ENCODE measurements at regions not wholly inside any gene's neighbourhood (a gene's known extent, or its start where the extent isn't known, plus 50 kb on each side); places are given as distances from the start of the nearest gene placed in this dataset.

DNA sequence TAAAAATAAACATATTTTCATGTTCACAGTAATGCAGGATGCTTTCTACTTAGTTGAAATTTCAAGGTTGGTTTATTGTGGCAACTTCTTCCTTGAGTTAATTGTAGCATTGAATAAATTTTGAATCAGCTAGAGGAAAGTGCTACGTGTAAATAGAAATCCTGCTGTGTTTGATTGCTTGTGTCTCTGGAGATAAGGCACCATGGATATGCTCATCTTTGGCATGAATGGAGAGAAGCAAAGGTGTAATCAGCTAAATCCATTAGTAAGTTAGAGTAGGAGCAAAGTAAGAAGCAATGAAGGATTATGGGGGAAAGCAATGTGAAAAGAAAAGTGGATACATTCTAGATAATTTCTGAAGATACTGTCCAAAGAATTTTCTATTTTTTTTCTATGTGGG is 331.1 kb downstream of the PTPRC start:
- intact Hi-C loops (cut with DNase I; ENCODE audit: low total_unique reads) = no loop called here
- in situ Hi-C loops (cut with MboI; ENCODE audit: low sequenced_read_pairs in 4 of 4) = no loop called here
- Histone ChIP-seq H3K4me1 (no peaks in the 10 kb centered on the region), H3K9me3 (no peaks in the 10 kb centered on the region), H3K36me3 (no peaks in the 10 kb centered on the region), H3K27ac (no peak overlapping the region), H3K4me3 (no peak overlapping the region), H3K27me3 (no peaks in the 10 kb centered on the region)
- ATAC-seq = no peak
- TF ChIP-seq, protein P1, sequence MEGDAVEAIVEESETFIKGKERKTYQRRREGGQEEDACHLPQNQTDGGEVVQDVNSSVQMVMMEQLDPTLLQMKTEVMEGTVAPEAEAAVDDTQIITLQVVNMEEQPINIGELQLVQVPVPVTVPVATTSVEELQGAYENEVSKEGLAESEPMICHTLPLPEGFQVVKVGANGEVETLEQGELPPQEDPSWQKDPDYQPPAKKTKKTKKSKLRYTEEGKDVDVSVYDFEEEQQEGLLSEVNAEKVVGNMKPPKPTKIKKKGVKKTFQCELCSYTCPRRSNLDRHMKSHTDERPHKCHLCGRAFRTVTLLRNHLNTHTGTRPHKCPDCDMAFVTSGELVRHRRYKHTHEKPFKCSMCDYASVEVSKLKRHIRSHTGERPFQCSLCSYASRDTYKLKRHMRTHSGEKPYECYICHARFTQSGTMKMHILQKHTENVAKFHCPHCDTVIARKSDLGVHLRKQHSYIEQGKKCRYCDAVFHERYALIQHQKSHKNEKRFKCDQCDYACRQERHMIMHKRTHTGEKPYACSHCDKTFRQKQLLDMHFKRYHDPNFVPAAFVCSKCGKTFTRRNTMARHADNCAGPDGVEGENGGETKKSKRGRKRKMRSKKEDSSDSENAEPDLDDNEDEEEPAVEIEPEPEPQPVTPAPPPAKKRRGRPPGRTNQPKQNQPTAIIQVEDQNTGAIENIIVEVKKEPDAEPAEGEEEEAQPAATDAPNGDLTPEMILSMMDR (IDR thresholded peaks at IDR 0.05 in 4 of 5, conservative IDR thresholded peaks at IDR 0.05 in 1 of 5) = no peak
- DNase-seq = no peak

DNA sequence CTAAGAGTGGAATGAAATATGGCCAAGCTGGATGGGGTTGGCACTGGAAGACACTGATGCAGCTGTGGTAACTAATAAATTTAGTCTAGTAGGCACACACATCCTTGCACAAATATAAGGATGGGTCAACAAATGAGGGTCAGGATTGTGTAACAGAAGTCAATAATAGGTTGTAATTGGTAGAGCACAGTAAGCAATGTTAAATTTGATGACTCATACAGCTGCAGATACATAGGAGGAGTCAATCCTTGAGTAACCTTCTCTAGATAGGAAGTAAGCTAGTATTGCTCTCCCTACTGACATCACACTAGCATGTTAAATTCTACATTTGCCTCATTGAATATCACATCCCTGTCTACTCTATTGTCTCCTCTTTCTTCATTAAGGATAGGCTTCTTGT is 332.1 kb downstream of the PTPRC start:
- ATAC-seq = no peak
- Histone ChIP-seq H3K9me3 (no peaks in the 10 kb centered on the region), H3K4me3 (no peak overlapping the region), H3K27me3 (no peaks in the 10 kb centered on the region), H3K4me1 (no peaks in the 10 kb centered on the region), H3K27ac (no peak overlapping the region), H3K36me3 (no peaks in the 10 kb centered on the region)
- intact Hi-C loops (cut with DNase I; ENCODE audit: low total_unique reads) = no loop called here
- DNase-seq = no peak
- in situ Hi-C loops (cut with MboI; ENCODE audit: low sequenced_read_pairs in 4 of 4) = no loop called here
- TF ChIP-seq POLR2A (IDR thresholded peaks at IDR 0.05) = no peak
- TF ChIP-seq, protein P1 (IDR thresholded peaks at IDR 0.05 in 4 of 5, conservative IDR thresholded peaks at IDR 0.05 in 1 of 5) = no peak

DNA sequence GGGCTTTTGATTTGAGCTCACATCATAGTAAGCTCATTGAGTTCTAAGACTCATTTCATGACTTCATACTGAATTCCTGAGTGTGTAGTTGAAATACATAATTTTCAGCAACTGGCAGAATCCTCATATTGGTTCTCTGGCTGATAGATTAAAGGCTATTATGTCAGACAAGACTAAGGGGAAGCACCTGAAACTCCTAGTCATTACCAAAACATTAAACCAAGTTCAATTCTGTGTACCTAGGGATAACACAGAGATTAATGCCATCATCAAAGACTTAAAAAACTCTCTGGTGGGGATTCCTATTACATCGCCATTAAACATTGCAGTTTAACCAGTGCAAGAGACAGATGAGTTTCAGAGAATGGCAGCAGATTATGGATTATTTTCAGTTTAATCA is 339.1 kb downstream of the PTPRC start:
- Histone ChIP-seq H3K9me3 (no peaks in the 10 kb centered on the region), H3K4me1 (no peaks in the 10 kb centered on the region), H3K4me3 (no peak overlapping the region), H3K27ac (no peak overlapping the region), H3K27me3 (no peaks in the 10 kb centered on the region), H3K36me3 (no peaks in the 10 kb centered on the region)
- ATAC-seq (no peak), DNase-seq (no peak)
- in situ Hi-C loops (cut with MboI; ENCODE audit: low sequenced_read_pairs in 4 of 4) = no loop called here
- intact Hi-C loops (cut with DNase I; ENCODE audit: low total_unique reads) = no loop called here
- TF ChIP-seq POLR2A (IDR thresholded peaks at IDR 0.05) = no peak
- TF ChIP-seq, protein P1 (IDR thresholded peaks at IDR 0.05 in 4 of 5, conservative IDR thresholded peaks at IDR 0.05 in 1 of 5) = no peak

DNA sequence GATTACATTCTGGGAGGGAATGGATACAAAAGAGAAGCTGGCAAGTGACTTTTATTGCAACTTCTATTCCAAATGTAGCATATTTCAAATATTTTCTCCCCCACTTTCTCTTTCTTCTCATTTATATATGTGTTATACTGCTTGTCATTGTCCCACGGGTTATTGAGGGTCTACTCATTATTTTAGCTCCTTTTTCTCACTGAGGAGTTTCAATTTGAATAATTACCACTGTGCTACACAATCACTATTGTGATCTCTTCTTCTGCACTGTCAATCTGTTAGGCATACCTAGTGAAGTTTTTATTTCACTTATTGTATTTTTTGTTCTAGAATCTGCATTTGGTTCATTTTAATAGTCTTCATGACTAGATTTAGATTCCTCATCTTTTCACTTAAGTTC is 339.7 kb downstream of the PTPRC start:
- TF ChIP-seq, protein P1 (IDR thresholded peaks at IDR 0.05 in 4 of 5, conservative IDR thresholded peaks at IDR 0.05 in 1 of 5) = no peak
- TF ChIP-seq POLR2A (IDR thresholded peaks at IDR 0.05) = no peak
- Histone ChIP-seq H3K4me1 (no peaks in the 10 kb centered on the region), H3K9me3 (no peaks in the 10 kb centered on the region), H3K4me3 (no peak overlapping the region), H3K27ac (no peak overlapping the region), H3K27me3 (no peaks in the 10 kb centered on the region), H3K36me3 (no peaks in the 10 kb centered on the region)
- no peak for DNase-seq
- intact Hi-C loops (cut with DNase I; ENCODE audit: low total_unique reads) = no loop called here
- in situ Hi-C loops (cut with MboI; ENCODE audit: low sequenced_read_pairs in 4 of 4) = no loop called here
- no peak for ATAC-seq

DNA sequence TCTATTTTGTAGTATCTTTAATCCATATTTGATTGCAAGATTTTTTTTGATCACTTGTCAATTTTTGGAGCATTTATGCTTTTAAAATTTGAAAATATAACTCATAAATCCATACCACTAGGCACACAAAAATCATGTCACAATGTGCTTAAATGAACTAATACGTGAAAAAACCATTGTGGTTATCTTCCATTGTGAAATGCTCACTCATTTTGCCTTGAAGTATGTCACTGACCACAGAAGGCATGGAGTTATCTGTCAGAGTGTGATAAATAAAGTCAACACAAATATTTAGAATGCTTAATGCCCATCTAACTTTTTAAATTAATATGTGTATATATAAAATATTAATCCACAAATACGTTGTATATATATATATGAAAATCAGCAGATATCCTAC is 347.2 kb downstream of the PTPRC start:
- Histone ChIP-seq H3K9me3 (no peaks in the 10 kb centered on the region), H3K4me1 (no peaks in the 10 kb centered on the region), H3K4me3 (no peak overlapping the region), H3K27ac (no peak overlapping the region), H3K27me3 (no peaks in the 10 kb centered on the region), H3K36me3 (no peaks in the 10 kb centered on the region)
- TF ChIP-seq, protein P1 (IDR thresholded peaks at IDR 0.05 in 4 of 5, conservative IDR thresholded peaks at IDR 0.05 in 1 of 5) = no peak
- TF ChIP-seq POLR2A (IDR thresholded peaks at IDR 0.05) = no peak
- intact Hi-C loops (cut with DNase I; ENCODE audit: low total_unique reads) = no loop called here
- ATAC-seq = no peak
- in situ Hi-C loops (cut with MboI; ENCODE audit: low sequenced_read_pairs in 4 of 4) = no loop called here
- DNase-seq = no peak

Data from gastrocnemius medialis (tissue), 4 donors.